Transverse colon (tissue), 4 donors: ENCODE measurements at regions not wholly inside any gene's neighbourhood (a gene's known extent, or its start where the extent isn't known, plus 50 kb on each side); places are given as distances from the start of the nearest gene placed in this dataset.

Experiments used
- DNase-seq: peaks from one replicate; pipeline ENCODE4 v3.0.0-alpha.2; 2019
- H3K27ac ChIP-seq, 4 donors: fragments of 200-600 bp; sonication (generic); 2 replicates each; pipeline ENCODE4 v1.5.1; 2016 to 2018; ENCODE audit warnings: inconsistent platforms in 4 of 4
- H3K27me3 ChIP-seq: fragments of 200-600 bp; sonication (generic); 2 replicates; pipeline ENCODE4 v1.5.1; 2017; ENCODE audit warnings: inconsistent platforms
- H3K36me3 ChIP-seq, 4 donors: fragments of 200-600 bp; sonication (generic); 2 replicates each; pipeline ENCODE4 v1.5.1; 2017 to 2019; ENCODE audit warnings: inconsistent platforms in 4 of 4
- H3K4me1 ChIP-seq, 4 donors: fragments of 200-600 bp; sonication (generic); 2 replicates each; pipeline ENCODE4 v1.5.1; 2017 to 2020; ENCODE audit warnings: inconsistent platforms in 4 of 4
- H3K4me3 ChIP-seq, 4 donors: fragments of 200-600 bp; sonication (generic); 1 replicate in 1 of 4; 2 replicates in 3 of 4; pipeline versions ENCODE4 v1.5.1 to v1.6.1; 2017 to 2019; ENCODE audit warnings: inconsistent platforms in 4 of 4
- H3K9me3 ChIP-seq, 2 donors: fragments of 200-600 bp; sonication (generic); 2 replicates each; pipeline ENCODE4 v1.5.1; 2017 to 2019; ENCODE audit warnings: inconsistent platforms in 2 of 2
- CTCF ChIP-seq, 5 experiments: fragments of 200-600 bp in 3 of 5; fragments of 450-650 bp in 2 of 5; sonication (generic) in 3 of 5; IDR thresholded peaks; 1 replicate in 2 of 5; 2 replicates in 3 of 5; pipeline ENCODE4 v1.5.1; 2016 to 2017; ENCODE audit warnings: antibody characterized with exemption in 5 of 5, inconsistent platforms in 3 of 5, mild to moderate bottlenecking in 2 of 5, moderate library complexity in 1 of 5
- EP300 ChIP-seq: sonication (generic); formaldehyde crosslinking; IDR thresholded peaks from one replicate; pipeline ENCODE4 v1.6.1; 2017; ENCODE audit warnings: antibody characterized with exemption, low read depth
- POLR2A ChIP-seq: fragments of 450-650 bp; IDR thresholded peaks from one replicate; pipeline ENCODE4 v1.6.1; 2016; ENCODE audit warnings: antibody characterized with exemption, mild to moderate bottlenecking, moderate library complexity
- POLR2AphosphoS5 ChIP-seq, 3 donors: sonication (generic); formaldehyde crosslinking; IDR thresholded peaks; one replicate each; pipeline ENCODE4 v1.6.1; 2016; ENCODE audit warnings: antibody characterized with exemption in 3 of 3
- WGBS, 2 donors: methylation state at CpG; one replicate each; pipeline ENCODE4 v1.1.5; 2018; ENCODE audit warnings: low coverage in 1 of 2; 5-methylcytosine and 5-hydroxymethylcytosine counted together
- in situ Hi-C, 4 donors: fragments of 200-750 bp; cut with MboI; loops; one replicate each; pipeline versions ENCODE4 v1.15.0 to v1.15.1; 2017; ENCODE audit warnings: low sequenced_read_pairs in 3 of 4, low pct_ligation_motif_present in 1 of 4, low pct_unique_long_range_greater_than_20kb in 1 of 4
- intact Hi-C: fragments of 100-400 bp; cut with DNase I; formaldehyde crosslinking; loops from one replicate; pipeline ENCODE4 v1.15.1; 2023; ENCODE audit warnings: low total_unique reads

GRCh38 chr6:165808021-165808420 lies 145.0 kb upstream of the PDE10A start:
- H3K4me3 ChIP-seq: no peak overlapping the region
- in situ Hi-C loops (no loop called here), intact Hi-C loops (no loop called here)
- H3K27ac ChIP-seq: no peak overlapping the region
- H3K36me3 ChIP-seq: no peaks in the 10 kb centered on the region
- 86 to 90% methylated on average over 2 to 10 of the region's 10 CpGs for WGBS, 2 donors
- TF ChIP-seq POLR2A: no peak
- TF ChIP-seq POLR2AphosphoS5 (IDR thresholded peaks at IDR 0.05): no peak
- TF ChIP-seq CTCF (IDR thresholded peaks at IDR 0.05): no peak
- no peak for TF ChIP-seq EP300
- H3K4me1 ChIP-seq: peaks cover 0 to 3% (median 0%) of the 10 kb centered on the region in 4 donors
- H3K27me3 ChIP-seq: peaks cover 34% of the 10 kb centered on the region
- H3K9me3 ChIP-seq: no peaks in the 10 kb centered on the region
- DNase-seq: no peak

DNA sequence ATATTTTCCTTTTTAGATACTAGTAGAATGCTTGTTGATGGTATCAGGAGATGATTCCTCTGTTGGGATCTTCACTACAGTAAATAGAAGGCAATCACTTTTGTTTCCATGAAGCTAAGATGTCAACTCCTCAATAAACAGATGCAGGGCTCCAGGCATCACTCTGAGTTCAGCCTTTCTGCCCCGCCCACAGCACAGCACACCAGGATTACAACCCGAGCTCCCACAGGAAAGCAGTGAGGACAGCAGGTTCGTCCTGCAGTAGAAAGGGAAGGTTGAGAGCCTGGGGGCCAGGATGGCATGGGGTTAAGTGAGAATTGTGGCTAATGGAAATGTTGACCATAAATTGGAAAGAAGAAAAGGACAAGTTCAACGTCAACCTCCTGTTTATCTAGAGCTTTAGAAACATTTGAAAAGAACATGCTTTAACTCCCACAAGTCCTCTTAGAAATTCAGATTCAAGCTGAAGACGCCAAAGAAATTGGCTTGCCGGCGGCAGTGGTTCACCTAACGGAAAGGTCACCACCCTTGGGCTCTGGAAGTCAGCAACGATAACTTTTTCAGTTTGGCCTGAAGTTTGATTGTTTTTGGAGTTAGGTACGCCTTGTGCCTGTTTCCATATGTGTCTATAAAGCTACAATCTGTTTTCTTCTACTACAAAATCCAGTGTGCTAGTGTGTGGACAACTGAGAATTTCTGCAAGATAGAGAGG lies 144.4 kb upstream of the PDE10A start:
- peaks cover 0 to 3% (median 0%) of the 10 kb centered on the region in 4 donors for H3K4me1 ChIP-seq
- 31 to 57% methylated on average over 3 to 10 of the region's 10 CpGs for WGBS, 2 donors
- H3K27ac ChIP-seq: no peak overlapping the region
- in situ Hi-C loops (no loop called here), intact Hi-C loops (no loop called here)
- peaks cover 34% of the 10 kb centered on the region for H3K27me3 ChIP-seq
- no peak for TF ChIP-seq POLR2A
- TF ChIP-seq POLR2AphosphoS5 (IDR thresholded peaks at IDR 0.05): no peak
- TF ChIP-seq CTCF (IDR thresholded peaks at IDR 0.05): no peak
- TF ChIP-seq EP300: no peak
- no peak for DNase-seq
- H3K4me3 ChIP-seq: no peak overlapping the region
- H3K36me3 ChIP-seq: no peaks in the 10 kb centered on the region
- no peaks in the 10 kb centered on the region for H3K9me3 ChIP-seq

- in situ Hi-C loops: no loop called here
- no peak overlapping the region for H3K4me3 ChIP-seq
- intact Hi-C loops: no loop called here
- peaks cover 34% of the 10 kb centered on the region for H3K27me3 ChIP-seq
- peaks cover 0 to 3% (median 0%) of the 10 kb centered on the region in 4 donors for H3K4me1 ChIP-seq
- no peak for DNase-seq
- TF ChIP-seq POLR2AphosphoS5 (IDR thresholded peaks at IDR 0.05): no peak
- TF ChIP-seq CTCF (IDR thresholded peaks at IDR 0.05): no peak
- no peak for TF ChIP-seq EP300
- no peak for TF ChIP-seq POLR2A
- WGBS, 2 donors: 66 to 77% methylated on average over 6 to 14 of the region's 14 CpGs
- no peaks in the 10 kb centered on the region for H3K36me3 ChIP-seq
- H3K9me3 ChIP-seq: no peaks in the 10 kb centered on the region
- H3K27ac ChIP-seq: no peak overlapping the region
Measured at GRCh38 chr6:165806126-165806810, 143.2 kb upstream of the PDE10A start.

GRCh38 chr6:165805636-165806035 lies 142.6 kb upstream of the PDE10A start:
- peaks cover 34% of the 10 kb centered on the region for H3K27me3 ChIP-seq
- intact Hi-C loops: no loop called here
- H3K4me1 ChIP-seq: peaks cover 0 to 3% (median 0%) of the 10 kb centered on the region in 4 donors
- H3K4me3 ChIP-seq: no peak overlapping the region
- no peak overlapping the region for H3K27ac ChIP-seq
- no peaks in the 10 kb centered on the region for H3K36me3 ChIP-seq
- WGBS, 2 donors: 73 to 76% methylated on average over 4 to 10 of the region's 10 CpGs
- H3K9me3 ChIP-seq: no peaks in the 10 kb centered on the region
- TF ChIP-seq POLR2A (no peak), POLR2AphosphoS5 (IDR thresholded peaks at IDR 0.05) (no peak), EP300 (no peak), CTCF (IDR thresholded peaks at IDR 0.05) (no peak)
- in situ Hi-C loops: no loop called here
- DNase-seq: no peak
